GM23338 (cell line): ENCODE measurements at regions not wholly inside any gene's neighbourhood (a gene's known extent, or its start where the extent isn't known, plus 50 kb on each side); places are given as distances from the start of the nearest gene placed in this dataset.

Source experiments
- ATAC-seq: fragments of 200-7000 bp; cut with Tn5 transposase; 3 replicates; pipeline ENCODE4 v1.9.1; 2020
- DNase-seq: peaks from one replicate; pipeline ENCODE4 v3.0.0-alpha.2; 2015; ENCODE audit warnings: low spot score
- H2AFZ ChIP-seq: fragments of 200-600 bp; sonication (generic); 2 replicates; pipeline ENCODE4 v1.8.0; 2016; ENCODE audit warnings: antibody characterized with exemption, mild to moderate bottlenecking, moderate library complexity
- H3F3A ChIP-seq: fragments of 200-600 bp; sonication (generic); replicated peaks from 2 replicates; pipeline ENCODE4 v1.8.0; 2017; ENCODE audit warnings: antibody characterized with exemption, mixed run types, low read depth
- H3K27ac ChIP-seq: fragments of 200-600 bp; sonication (generic); 2 replicates; pipeline ENCODE4 v1.6.1; 2016; ENCODE audit warnings: low read depth
- H3K27me3 ChIP-seq: fragments of 200-600 bp; sonication (generic); 2 replicates; pipeline ENCODE4 v1.8.0; 2016; ENCODE audit warnings: mild to moderate bottlenecking, mixed run types, moderate library complexity; ENCODE audit not compliant: insufficient read depth
- H3K36me3 ChIP-seq: fragments of 200-600 bp; sonication (generic); 2 replicates; pipeline ENCODE4 v1.8.0; 2016; ENCODE audit warnings: mild to moderate bottlenecking; ENCODE audit not compliant: insufficient read depth
- H3K4me1 ChIP-seq: fragments of 200-600 bp; sonication (generic); 2 replicates; pipeline ENCODE4 v1.8.0; 2016; ENCODE audit warnings: mild to moderate bottlenecking, moderate library complexity; ENCODE audit not compliant: insufficient read depth
- H3K4me2 ChIP-seq: fragments of 200-600 bp; sonication (generic); 2 replicates; pipeline ENCODE4 v1.7.1; 2017; ENCODE audit warnings: mixed run types
- H3K4me3 ChIP-seq: fragments of 200-600 bp; sonication (generic); 2 replicates; pipeline ENCODE4 v1.6.1; 2016; ENCODE audit warnings: mixed run types
- H3K79me2 ChIP-seq: fragments of 200-600 bp; sonication (generic); replicated peaks from 2 replicates; pipeline ENCODE4 v1.8.0; 2017; ENCODE audit warnings: mild to moderate bottlenecking; ENCODE audit not compliant: insufficient read depth
- H3K9me2 ChIP-seq: fragments of 200-600 bp; sonication (generic); 2 replicates; pipeline ENCODE4 v1.8.0; 2017; ENCODE audit not compliant: insufficient read depth
- H4K20me1 ChIP-seq: fragments of 200-600 bp; sonication (generic); replicated peaks from 2 replicates; pipeline ENCODE4 v1.8.0; 2017; ENCODE audit warnings: mild to moderate bottlenecking; ENCODE audit not compliant: insufficient read depth
- H3K27ac Mint-ChIP-seq: 2 replicates; pipeline ENCODE4 v1.8.0; 2020; ENCODE audit warnings: inconsistent platforms, mild to moderate bottlenecking, moderate library complexity, mixed read lengths
- H3K27me3 Mint-ChIP-seq: 3 replicates; pipeline ENCODE4 v1.8.0; 2022; ENCODE audit warnings: low read depth, mild to moderate bottlenecking, moderate library complexity, mixed read lengths, inconsistent platforms; ENCODE audit not compliant: insufficient read depth, poor library complexity
- H3K36me3 Mint-ChIP-seq: 3 replicates; pipeline ENCODE4 v1.8.0; 2021; ENCODE audit warnings: low read depth, mild to moderate bottlenecking, inconsistent platforms, moderate library complexity, mixed read lengths
- H3K4me1 Mint-ChIP-seq: 3 replicates; pipeline ENCODE4 v1.8.0; 2020; ENCODE audit warnings: mild to moderate bottlenecking, inconsistent platforms, mixed read lengths
- H3K4me3 Mint-ChIP-seq: 3 replicates; pipeline ENCODE4 v1.8.0; 2021; ENCODE audit warnings: moderate library complexity, mild to moderate bottlenecking, inconsistent platforms, mixed read lengths
- H3K9me3 Mint-ChIP-seq: 3 replicates; pipeline ENCODE4 v1.8.0; 2020; ENCODE audit warnings: moderate library complexity, mild to moderate bottlenecking, inconsistent platforms, mixed read lengths
- CREB1 ChIP-seq: fragments of 250-450 bp; sonication (Bioruptor Pico); IDR thresholded peaks from 2 replicates; pipeline ENCODE4 v1.5.0; 2020; ENCODE audit warnings: low read depth, mild to moderate bottlenecking, moderate library complexity
- CTCF ChIP-seq, 2 experiments: fragments of 200-600 bp in 1 of 2; sonication (generic) in 1 of 2; conservative IDR thresholded peaks; 2 replicates each; pipeline versions ENCODE4 v1.5.1 to v1.6.1; 2016 to 2017; ENCODE audit warnings: antibody characterized with exemption in 2 of 2, low read depth in 2 of 2, mild to moderate bottlenecking in 2 of 2, moderate library complexity in 1 of 2
- EZH2 ChIP-seq: fragments of 200-600 bp; sonication (generic); IDR thresholded peaks from one replicate; pipeline ENCODE4 v1.8.0; 2017; ENCODE audit warnings: antibody characterized with exemption, mild to moderate bottlenecking, low read depth; ENCODE audit not compliant: unreplicated experiment
- EZH2phosphoT487 ChIP-seq: fragments of 200-600 bp; sonication (generic); IDR thresholded peaks from one replicate; pipeline ENCODE4 v1.8.1; 2018; ENCODE audit warnings: antibody characterized with exemption; ENCODE audit not compliant: unreplicated experiment
- JUNB ChIP-seq: IDR thresholded peaks from one replicate; pipeline ENCODE4 v1.6.1; 2016; ENCODE audit warnings: antibody characterized with exemption; ENCODE audit not compliant: unreplicated experiment
- POLR2AphosphoS5 ChIP-seq: IDR thresholded peaks from 2 replicates; pipeline ENCODE4 v1.6.1; 2016; ENCODE audit warnings: antibody characterized with exemption, low read depth
- ZNF114 ChIP-seq: fragments of 250-450 bp; sonication (Bioruptor Pico); IDR thresholded peaks from 2 replicates; pipeline ENCODE4 v1.5.0; 2020; ENCODE audit warnings: mild to moderate bottlenecking, moderate library complexity
- ZNF462 ChIP-seq: fragments of 250-450 bp; sonication (Bioruptor Pico); IDR thresholded peaks from 2 replicates; pipeline ENCODE4 v1.5.0; 2020; ENCODE audit warnings: mild to moderate bottlenecking, moderate library complexity
- TF ChIP-seq, protein P1 (sequence below): IDR thresholded peaks from one replicate; pipeline ENCODE4 v1.6.1; 2018; ENCODE audit warnings: antibody characterized with exemption; ENCODE audit not compliant: unreplicated experiment
- TF ChIP-seq, protein P2 (sequence below): IDR thresholded peaks from 2 replicates; pipeline ENCODE4 v1.6.1; 2016; ENCODE audit warnings: antibody characterized with exemption

GRCh38 chr4:55011761-55012160 is 113.6 kb downstream of the KDR start:
- Histone ChIP-seq H3K4me2 (no peak overlapping the region), H3K27me3 (no peaks in the 10 kb centered on the region), H2AFZ (0 out of 2 replicates have a peak overlapping the region, but pooled peaks have one; percentile 61), H4K20me1 (no peaks in the 10 kb centered on the region), H3K9me2 (peaks cover 13% of the 10 kb centered on the region), H3F3A (no peaks in the 10 kb centered on the region), H3K79me2 (no peaks in the 10 kb centered on the region), H3K36me3 (no peaks in the 10 kb centered on the region), H3K4me1 (no peaks in the 10 kb centered on the region), H3K4me3 (no peak overlapping the region), H3K27ac (no peak overlapping the region)
- ATAC-seq (no peak), DNase-seq (no peak)
- Mint-ChIP-seq H3K36me3 (no peaks in the 10 kb centered on the region), H3K27me3 (no peaks in the 10 kb centered on the region), H3K4me3 (no peak overlapping the region), H3K27ac (no peak overlapping the region), H3K4me1 (peaks cover 4% of the 10 kb centered on the region; the same call in 2 of the 3 replicates), H3K9me3 (no peaks in the 10 kb centered on the region; the same call in 2 of the 3 replicates)
- TF ChIP-seq ZNF114 (no peak), EZH2 (no peak)

DNA sequence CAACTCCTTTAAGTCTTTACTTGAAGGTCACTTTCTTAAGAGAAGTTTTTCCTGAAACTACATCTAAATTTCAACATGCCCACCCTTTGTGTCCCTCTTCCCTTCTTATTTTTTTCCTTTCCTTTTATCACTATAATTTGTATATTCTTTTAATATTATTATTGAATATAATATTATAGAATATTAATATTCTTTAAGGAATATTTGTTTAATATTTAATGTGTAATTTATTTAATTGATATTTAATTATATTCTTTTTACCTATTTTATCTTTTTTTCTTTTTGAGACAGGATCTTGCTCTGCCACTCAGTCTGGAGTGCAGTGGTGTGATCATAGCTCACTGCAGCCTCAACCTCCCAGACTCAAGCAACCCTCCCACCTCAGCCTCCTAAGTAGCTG is 114.8 kb downstream of the KDR start:
- Mint-ChIP-seq H3K9me3 (no peaks in the 10 kb centered on the region; the same call in 2 of the 3 replicates), H3K27me3 (no peaks in the 10 kb centered on the region), H3K27ac (no peak overlapping the region), H3K36me3 (no peaks in the 10 kb centered on the region), H3K4me1 (peaks cover 6% of the 10 kb centered on the region), H3K4me3 (no peak overlapping the region)
- DNase-seq (no peak), ATAC-seq (no peak)
- Histone ChIP-seq H3K4me2 (no peak overlapping the region), H3F3A (no peaks in the 10 kb centered on the region), H3K27ac (no peak overlapping the region), H3K79me2 (no peaks in the 10 kb centered on the region), H3K4me3 (no peak overlapping the region), H3K27me3 (no peaks in the 10 kb centered on the region), H3K9me2 (peaks cover 5% of the 10 kb centered on the region), H2AFZ (no peak overlapping the region), H4K20me1 (no peaks in the 10 kb centered on the region), H3K4me1 (no peaks in the 10 kb centered on the region), H3K36me3 (no peaks in the 10 kb centered on the region)
- no peak for TF ChIP-seq ZNF462 (CRISPR knock-in tag)
- no peak for TF ChIP-seq CTCF (conservative IDR thresholded peaks at IDR 0.05; ENCODE audit: low read depth in 2 of 2)
- TF ChIP-seq EZH2, result no peak
- no peak for TF ChIP-seq POLR2AphosphoS5
- TF ChIP-seq, protein P1, sequence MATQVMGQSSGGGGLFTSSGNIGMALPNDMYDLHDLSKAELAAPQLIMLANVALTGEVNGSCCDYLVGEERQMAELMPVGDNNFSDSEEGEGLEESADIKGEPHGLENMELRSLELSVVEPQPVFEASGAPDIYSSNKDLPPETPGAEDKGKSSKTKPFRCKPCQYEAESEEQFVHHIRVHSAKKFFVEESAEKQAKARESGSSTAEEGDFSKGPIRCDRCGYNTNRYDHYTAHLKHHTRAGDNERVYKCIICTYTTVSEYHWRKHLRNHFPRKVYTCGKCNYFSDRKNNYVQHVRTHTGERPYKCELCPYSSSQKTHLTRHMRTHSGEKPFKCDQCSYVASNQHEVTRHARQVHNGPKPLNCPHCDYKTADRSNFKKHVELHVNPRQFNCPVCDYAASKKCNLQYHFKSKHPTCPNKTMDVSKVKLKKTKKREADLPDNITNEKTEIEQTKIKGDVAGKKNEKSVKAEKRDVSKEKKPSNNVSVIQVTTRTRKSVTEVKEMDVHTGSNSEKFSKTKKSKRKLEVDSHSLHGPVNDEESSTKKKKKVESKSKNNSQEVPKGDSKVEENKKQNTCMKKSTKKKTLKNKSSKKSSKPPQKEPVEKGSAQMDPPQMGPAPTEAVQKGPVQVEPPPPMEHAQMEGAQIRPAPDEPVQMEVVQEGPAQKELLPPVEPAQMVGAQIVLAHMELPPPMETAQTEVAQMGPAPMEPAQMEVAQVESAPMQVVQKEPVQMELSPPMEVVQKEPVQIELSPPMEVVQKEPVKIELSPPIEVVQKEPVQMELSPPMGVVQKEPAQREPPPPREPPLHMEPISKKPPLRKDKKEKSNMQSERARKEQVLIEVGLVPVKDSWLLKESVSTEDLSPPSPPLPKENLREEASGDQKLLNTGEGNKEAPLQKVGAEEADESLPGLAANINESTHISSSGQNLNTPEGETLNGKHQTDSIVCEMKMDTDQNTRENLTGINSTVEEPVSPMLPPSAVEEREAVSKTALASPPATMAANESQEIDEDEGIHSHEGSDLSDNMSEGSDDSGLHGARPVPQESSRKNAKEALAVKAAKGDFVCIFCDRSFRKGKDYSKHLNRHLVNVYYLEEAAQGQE, result no peak
- no peak for TF ChIP-seq CREB1 (CRISPR knock-in tag)
- no peak for TF ChIP-seq EZH2phosphoT487
- TF ChIP-seq JUNB, result no peak
- TF ChIP-seq, protein P2, sequence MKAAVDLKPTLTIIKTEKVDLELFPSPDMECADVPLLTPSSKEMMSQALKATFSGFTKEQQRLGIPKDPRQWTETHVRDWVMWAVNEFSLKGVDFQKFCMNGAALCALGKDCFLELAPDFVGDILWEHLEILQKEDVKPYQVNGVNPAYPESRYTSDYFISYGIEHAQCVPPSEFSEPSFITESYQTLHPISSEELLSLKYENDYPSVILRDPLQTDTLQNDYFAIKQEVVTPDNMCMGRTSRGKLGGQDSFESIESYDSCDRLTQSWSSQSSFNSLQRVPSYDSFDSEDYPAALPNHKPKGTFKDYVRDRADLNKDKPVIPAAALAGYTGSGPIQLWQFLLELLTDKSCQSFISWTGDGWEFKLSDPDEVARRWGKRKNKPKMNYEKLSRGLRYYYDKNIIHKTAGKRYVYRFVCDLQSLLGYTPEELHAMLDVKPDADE, result no peak
